Body of pancreas (tissue), 4 donors: ENCODE measurements at regions not wholly inside any gene's neighbourhood (a gene's known extent, or its start where the extent isn't known, plus 50 kb on each side); places are given as distances from the start of the nearest gene placed in this dataset.

Experiments
- CTCF ChIP-seq, 7 experiments: fragments of 450-650 bp in 4 of 7; fragments of 200-600 bp in 3 of 7; sonication (generic) in 3 of 7; IDR thresholded peaks; one replicate each; pipeline ENCODE4 v1.5.1; 2016 to 2019; ENCODE audit warnings: antibody characterized with exemption in 7 of 7
- POLR2A ChIP-seq, 3 donors: fragments of 450-650 bp; IDR thresholded peaks; one replicate each; pipeline ENCODE4 v1.6.1; 2016; ENCODE audit warnings: antibody characterized with exemption in 3 of 3, mild to moderate bottlenecking in 2 of 3

GRCh38 chr14:55843718-55844403 is 263.9 kb downstream of the KTN1 start:
- peak in 6 of 7 experiments; percentile 6 to 48 (median 35) for TF ChIP-seq CTCF (IDR thresholded peaks at IDR 0.05)
- no peak for TF ChIP-seq POLR2A (IDR thresholded peaks at IDR 0.05)
